ENCODE measurements at regions not wholly inside any gene's neighbourhood (a gene's known extent, or its start where the extent isn't known, plus 50 kb on each side); places are given as distances from the start of the nearest gene placed in this dataset.

DNA sequence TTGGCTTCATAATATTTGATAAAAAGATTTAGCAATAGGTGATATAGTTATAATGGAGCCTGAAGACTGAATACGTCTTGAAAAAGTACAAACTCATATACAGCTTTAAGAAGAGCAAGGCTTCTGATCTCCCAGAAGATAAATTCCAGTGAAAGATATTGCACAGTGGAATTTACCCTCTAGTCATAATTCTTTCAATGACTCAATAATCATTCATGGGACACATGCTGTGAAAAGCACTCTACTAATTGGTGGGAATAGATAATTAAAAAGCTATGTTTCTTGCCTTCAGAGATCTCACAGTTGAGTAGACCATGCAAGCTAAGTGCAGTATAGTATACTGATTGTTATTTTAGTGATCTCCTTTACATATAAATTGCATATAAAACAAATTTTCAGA lies 538.6 kb upstream of the CYLC2 start:
- no peak overlapping the region for H3K4me2 ChIP-seq (replicated peaks; ENCODE audit: low read depth, low read length, poor library complexity, severe bottlenecking)
- H3K27ac ChIP-seq (ENCODE audit: low read length in 2 of 2) = no peak overlapping the region
- TF ChIP-seq, protein P1, sequence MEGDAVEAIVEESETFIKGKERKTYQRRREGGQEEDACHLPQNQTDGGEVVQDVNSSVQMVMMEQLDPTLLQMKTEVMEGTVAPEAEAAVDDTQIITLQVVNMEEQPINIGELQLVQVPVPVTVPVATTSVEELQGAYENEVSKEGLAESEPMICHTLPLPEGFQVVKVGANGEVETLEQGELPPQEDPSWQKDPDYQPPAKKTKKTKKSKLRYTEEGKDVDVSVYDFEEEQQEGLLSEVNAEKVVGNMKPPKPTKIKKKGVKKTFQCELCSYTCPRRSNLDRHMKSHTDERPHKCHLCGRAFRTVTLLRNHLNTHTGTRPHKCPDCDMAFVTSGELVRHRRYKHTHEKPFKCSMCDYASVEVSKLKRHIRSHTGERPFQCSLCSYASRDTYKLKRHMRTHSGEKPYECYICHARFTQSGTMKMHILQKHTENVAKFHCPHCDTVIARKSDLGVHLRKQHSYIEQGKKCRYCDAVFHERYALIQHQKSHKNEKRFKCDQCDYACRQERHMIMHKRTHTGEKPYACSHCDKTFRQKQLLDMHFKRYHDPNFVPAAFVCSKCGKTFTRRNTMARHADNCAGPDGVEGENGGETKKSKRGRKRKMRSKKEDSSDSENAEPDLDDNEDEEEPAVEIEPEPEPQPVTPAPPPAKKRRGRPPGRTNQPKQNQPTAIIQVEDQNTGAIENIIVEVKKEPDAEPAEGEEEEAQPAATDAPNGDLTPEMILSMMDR (IDR thresholded peaks at IDR 0.05) = no peak
- TF ChIP-seq EZH2 (IDR thresholded peaks at IDR 0.05; ENCODE audit: borderline replicate concordance, insufficient read depth, low read depth, low read length, poor library complexity, severe bottlenecking) = no peak
- no peak overlapping the region for H2AFZ ChIP-seq (ENCODE audit: insufficient read depth, low read depth, low read length, poor library complexity, severe bottlenecking)
- Mint-ChIP-seq H3K4me3 (no peak overlapping the region), H3K9me3 (ENCODE audit: insufficient read depth) (no peaks in the 10 kb centered on the region), H3K4me1 (no peaks in the 10 kb centered on the region), H3K27me3 (no peaks in the 10 kb centered on the region), H3K27ac (no peak overlapping the region)
- intact Hi-C loops (cut with micrococcal nuclease) = no loop called here
- no peak for ATAC-seq (ENCODE audit: low read depth)
- no peak overlapping the region for H3K4me3 ChIP-seq (ENCODE audit: control extremely low read depth in 1 of 5, extremely low read depth in 1 of 5, insufficient read depth in 1 of 5, low read depth in 2 of 5, low read length in 4 of 5)
- no peak overlapping the region for H3K9ac ChIP-seq (ENCODE audit: low read length)
- no peak for DNase-seq
- no peaks in the 10 kb centered on the region for H3K27me3 ChIP-seq (replicated peaks in 1 of 4; ENCODE audit: control extremely low read depth in 1 of 4, control insufficient read depth in 3 of 4, insufficient read depth in 4 of 4, low read length in 3 of 4)
- no peaks in the 10 kb centered on the region for H3K4me1 ChIP-seq (ENCODE audit: control insufficient read depth in 2 of 2, insufficient read depth in 2 of 2, low read length in 2 of 2)
- no peaks in the 10 kb centered on the region for H3K36me3 ChIP-seq (replicated peaks in 1 of 2; ENCODE audit: control extremely low read depth in 1 of 2, control insufficient read depth in 1 of 2, extremely low read depth in 1 of 2, insufficient read depth in 2 of 2, low read length in 1 of 2)
- ChIA-PET POLR2A (no interaction called here), CTCF (no interaction called here)
- no CpG with 5 or more reads among the region's 1 CpG for WGBS (ENCODE audit: insufficient coverage)
- no peaks in the 10 kb centered on the region for H4K20me1 ChIP-seq (ENCODE audit: control insufficient read depth, insufficient read depth, low read length, poor library complexity, severe bottlenecking)
- no peaks in the 10 kb centered on the region for H3K9me3 ChIP-seq (ENCODE audit: control extremely low read depth in 1 of 3, control insufficient read depth in 2 of 3, insufficient read depth in 1 of 3, low read length in 2 of 3)
- no peaks in the 10 kb centered on the region for H3K79me2 ChIP-seq (ENCODE audit: control insufficient read depth, insufficient read depth, low read length)

DNA sequence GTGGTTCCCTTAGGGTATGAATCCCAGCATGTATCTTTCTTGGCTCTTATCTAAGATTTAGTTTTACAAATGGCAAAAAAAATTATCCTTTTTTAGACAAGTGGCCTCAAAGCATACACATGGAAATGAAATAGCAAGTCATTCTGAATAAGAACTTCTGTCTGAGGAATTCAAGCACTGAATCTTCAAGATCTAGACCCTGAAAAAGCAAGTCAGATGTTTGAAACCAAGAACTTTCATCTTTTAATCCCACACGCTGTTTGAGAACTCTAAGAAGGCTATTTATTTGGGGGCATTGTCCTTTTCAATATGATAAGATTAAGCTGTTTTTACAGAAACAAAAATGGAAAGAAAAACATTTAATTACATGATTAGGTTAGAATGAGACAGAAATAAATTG lies 549.2 kb upstream of the CYLC2 start:
- Histone ChIP-seq H2AFZ (ENCODE audit: insufficient read depth, low read depth, low read length, poor library complexity, severe bottlenecking) (no peak overlapping the region), H3K4me1 (ENCODE audit: control insufficient read depth in 2 of 2, insufficient read depth in 2 of 2, low read length in 2 of 2) (no peaks in the 10 kb centered on the region), H3K9me3 (ENCODE audit: control extremely low read depth in 1 of 3, control insufficient read depth in 2 of 3, insufficient read depth in 1 of 3, low read length in 2 of 3) (peaks cover 0 to 5% (median 0%) of the 10 kb centered on the region in 3 donors), H3K27me3 (replicated peaks in 1 of 4; ENCODE audit: control extremely low read depth in 1 of 4, control insufficient read depth in 3 of 4, insufficient read depth in 4 of 4, low read length in 3 of 4) (no peaks in the 10 kb centered on the region), H4K20me1 (ENCODE audit: control insufficient read depth, insufficient read depth, low read length, poor library complexity, severe bottlenecking) (no peaks in the 10 kb centered on the region), H3K79me2 (ENCODE audit: control insufficient read depth, insufficient read depth, low read length) (no peaks in the 10 kb centered on the region), H3K9ac (ENCODE audit: low read length) (no peak overlapping the region), H3K4me2 (replicated peaks; ENCODE audit: low read depth, low read length, poor library complexity, severe bottlenecking) (no peak overlapping the region), H3K36me3 (replicated peaks in 1 of 2; ENCODE audit: control extremely low read depth in 1 of 2, control insufficient read depth in 1 of 2, extremely low read depth in 1 of 2, insufficient read depth in 2 of 2, low read length in 1 of 2) (no peaks in the 10 kb centered on the region), H3K4me3 (ENCODE audit: control extremely low read depth in 1 of 5, extremely low read depth in 1 of 5, insufficient read depth in 1 of 5, low read depth in 2 of 5, low read length in 4 of 5) (no peak overlapping the region), H3K27ac (ENCODE audit: low read length in 2 of 2) (no peak overlapping the region)
- POLR2A ChIA-PET = no interaction called here
- DNase-seq = no peak
- CTCF ChIA-PET = no interaction called here
- Mint-ChIP-seq H3K4me3 (no peak overlapping the region), H3K27ac (no peak overlapping the region), H3K27me3 (no peaks in the 10 kb centered on the region), H3K4me1 (no peaks in the 10 kb centered on the region), H3K9me3 (ENCODE audit: insufficient read depth) (peaks cover 2% of the 10 kb centered on the region)
- no peak for TF ChIP-seq EZH2 (IDR thresholded peaks at IDR 0.05; ENCODE audit: borderline replicate concordance, insufficient read depth, low read depth, low read length, poor library complexity, severe bottlenecking)
- TF ChIP-seq, protein P1 (IDR thresholded peaks at IDR 0.05) = no peak
- no CpG with 5 or more reads among the region's 1 CpG for WGBS (ENCODE audit: insufficient coverage)
- intact Hi-C loops (cut with micrococcal nuclease) = no loop called here
- no peak for ATAC-seq (ENCODE audit: low read depth)

All from B cell (primary cell).